Trophoblast cell (in vitro differentiated cells and primary cell): ENCODE measurements at regions not wholly inside any gene's neighbourhood (a gene's known extent, or its start where the extent isn't known, plus 50 kb on each side); places are given as distances from the start of the nearest gene placed in this dataset.

Experiments
- DNase-seq, 2 donors: peaks; one replicate each; pipeline ENCODE4 v3.0.0-alpha.2; 2016
- H2AFZ ChIP-seq: 2 replicates; pipeline ENCODE4 v1.6.1; 2013; ENCODE audit warnings: low read length, moderate library complexity, mild to moderate bottlenecking; ENCODE audit not compliant: insufficient read depth, poor library complexity
- H2AK5ac ChIP-seq: 2 replicates; pipeline ENCODE4 v1.6.1; 2013; ENCODE audit warnings: mild to moderate bottlenecking, low read length
- H2BK120ac ChIP-seq: 2 replicates; pipeline ENCODE4 v1.6.1; 2013; ENCODE audit warnings: low read length, mild to moderate bottlenecking, moderate library complexity; ENCODE audit not compliant: insufficient read depth, poor library complexity
- H2BK12ac ChIP-seq: 2 replicates; pipeline ENCODE4 v1.6.1; 2013; ENCODE audit warnings: mild to moderate bottlenecking, low read length, moderate library complexity
- H2BK5ac ChIP-seq: 2 replicates; pipeline ENCODE4 v1.6.1; 2013; ENCODE audit warnings: low read length, low read depth, moderate library complexity, mild to moderate bottlenecking; ENCODE audit not compliant: poor library complexity
- H3K14ac ChIP-seq: 2 replicates; pipeline ENCODE4 v1.6.1; 2013; ENCODE audit warnings: mild to moderate bottlenecking, low read length
- H3K18ac ChIP-seq: 2 replicates; pipeline ENCODE4 v1.6.1; 2013; ENCODE audit warnings: mild to moderate bottlenecking, low read length
- H3K23ac ChIP-seq: 2 replicates; pipeline ENCODE4 v1.6.1; 2013; ENCODE audit warnings: low read length
- H3K27ac ChIP-seq: 2 replicates; pipeline ENCODE4 v1.5.1; 2013; ENCODE audit warnings: low read depth, mild to moderate bottlenecking, inconsistent platforms, low read length, moderate library complexity
- H3K27me3 ChIP-seq: 2 replicates; pipeline ENCODE4 v1.6.1; 2013; ENCODE audit warnings: inconsistent platforms, mild to moderate bottlenecking, low read length, moderate library complexity; ENCODE audit not compliant: insufficient read depth
- H3K36me3 ChIP-seq, 2 experiments: 1 replicate in 1 of 2; 2 replicates in 1 of 2; pipeline ENCODE4 v1.6.1; 2013; ENCODE audit warnings: low read length in 2 of 2, mild to moderate bottlenecking in 2 of 2, moderate library complexity in 1 of 2; ENCODE audit not compliant: insufficient read depth in 2 of 2, control insufficient read depth in 1 of 2
- H3K4ac ChIP-seq: 2 replicates; pipeline ENCODE4 v1.6.1; 2013; ENCODE audit warnings: low read depth, mild to moderate bottlenecking, low read length, moderate library complexity
- H3K4me1 ChIP-seq, 2 experiments: 1 replicate in 1 of 2; 2 replicates in 1 of 2; pipeline ENCODE4 v1.6.1; 2013; ENCODE audit warnings: low read length in 2 of 2, mild to moderate bottlenecking in 2 of 2, moderate library complexity in 1 of 2; ENCODE audit not compliant: insufficient read depth in 2 of 2, control insufficient read depth in 1 of 2
- H3K4me2 ChIP-seq: 2 replicates; pipeline ENCODE4 v1.6.1; 2013; ENCODE audit warnings: inconsistent platforms, mild to moderate bottlenecking, low read length, moderate library complexity
- H3K4me3 ChIP-seq: 2 replicates; pipeline ENCODE4 v1.5.1; 2013; ENCODE audit warnings: mild to moderate bottlenecking, low read depth, low read length, inconsistent platforms
- H3K79me1 ChIP-seq: one replicate; pipeline ENCODE4 v1.6.1; 2013; ENCODE audit warnings: low read length
- H3K79me2 ChIP-seq: 2 replicates; pipeline ENCODE4 v1.6.1; 2013; ENCODE audit warnings: low read length, mild to moderate bottlenecking; ENCODE audit not compliant: control insufficient read depth, insufficient read depth, poor library complexity
- H3K9ac ChIP-seq: 2 replicates; pipeline ENCODE4 v1.6.1; 2013; ENCODE audit warnings: mild to moderate bottlenecking, low read length
- H3K9me3 ChIP-seq: 2 replicates; pipeline ENCODE4 v1.6.1; 2013; ENCODE audit warnings: low read depth, mild to moderate bottlenecking, control low read depth, inconsistent platforms, low read length; ENCODE audit not compliant: insufficient read depth
- H4K12ac ChIP-seq: 2 replicates; pipeline ENCODE4 v1.6.1; 2013; ENCODE audit warnings: low read depth, mild to moderate bottlenecking, low read length, moderate library complexity
- H4K8ac ChIP-seq: 2 replicates; pipeline ENCODE4 v1.6.1; 2013; ENCODE audit warnings: low read depth, mild to moderate bottlenecking, low read length, moderate library complexity
- H4K91ac ChIP-seq: one replicate; pipeline ENCODE4 v1.6.1; 2013; ENCODE audit warnings: low read depth, mild to moderate bottlenecking, low read length, moderate library complexity
- WGBS: extraction: QIAGEN DNeasy Blood & Tissue Kit; methylation state at CpG from one replicate; pipeline ENCODE4 v1.1.7; 2013; ENCODE audit warnings: missing lambda C conversion rate; ENCODE audit not compliant: insufficient read length, insufficient coverage; ENCODE audit errors: extremely low coverage; 5-methylcytosine and 5-hydroxymethylcytosine counted together

GRCh38 chr6:118725944-118726343, 74.6 kb upstream of the CEP85L start:
- Histone ChIP-seq H3K14ac (no peak overlapping the region), H2BK5ac (no peak overlapping the region), H2BK12ac (no peak overlapping the region), H3K27me3 (no peaks in the 10 kb centered on the region), H3K18ac (no peak overlapping the region), H4K91ac (no peak overlapping the region), H3K4me3 (no peak overlapping the region), H4K8ac (no peak overlapping the region), H3K23ac (no peak overlapping the region), H4K12ac (no peak overlapping the region), H3K79me1 (no peaks in the 10 kb centered on the region), H3K4ac (no peak overlapping the region), H3K27ac (no peak overlapping the region), H3K9me3 (no peaks in the 10 kb centered on the region), H2AFZ (no peak overlapping the region), H2AK5ac (no peak overlapping the region), H3K36me3 (no peaks in the 10 kb centered on the region), H3K4me1 (peaks cover 0 to 2% of the 10 kb centered on the region in 2 experiments), H3K9ac (no peak overlapping the region), H2BK120ac (no peak overlapping the region), H3K4me2 (no peak overlapping the region), H3K79me2 (no peaks in the 10 kb centered on the region)
- DNase-seq = peak; percentile 9 to 12
- no CpG with 5 or more reads among the region's 5 CpGs for WGBS

DNA sequence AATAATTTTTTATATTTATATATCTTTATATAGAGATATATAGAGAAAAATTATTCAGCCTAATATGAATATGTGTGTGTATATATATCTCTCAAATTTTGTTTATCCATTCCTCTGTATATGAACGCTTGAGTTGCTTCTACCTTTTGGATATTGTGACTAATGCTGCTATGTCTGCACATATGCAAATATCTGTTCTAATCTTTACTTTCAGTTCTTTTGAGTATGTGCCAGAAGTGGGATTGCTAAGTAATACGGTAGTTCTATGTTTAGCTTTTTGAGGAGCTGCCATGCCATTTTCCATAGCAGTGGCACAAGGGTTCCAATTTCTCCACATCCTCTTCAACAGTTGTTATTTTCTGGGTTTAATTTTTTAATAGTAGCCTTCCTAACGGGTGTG, 72.8 kb upstream of the CEP85L start:
- H3K4me2 ChIP-seq = no peak overlapping the region
- no peak overlapping the region for H4K91ac ChIP-seq
- H3K18ac ChIP-seq = no peak overlapping the region
- H3K79me1 ChIP-seq = no peaks in the 10 kb centered on the region
- no peaks in the 10 kb centered on the region for H3K9me3 ChIP-seq
- H2BK120ac ChIP-seq = no peak overlapping the region
- H3K27ac ChIP-seq = no peak overlapping the region
- no peak overlapping the region for H3K23ac ChIP-seq
- H2BK12ac ChIP-seq = no peak overlapping the region
- H3K9ac ChIP-seq = no peak overlapping the region
- H4K12ac ChIP-seq = no peak overlapping the region
- no peaks in the 10 kb centered on the region for H3K27me3 ChIP-seq
- DNase-seq = no peak
- H3K4ac ChIP-seq = no peak overlapping the region
- peaks cover 0 to 2% of the 10 kb centered on the region in 2 experiments for H3K4me1 ChIP-seq
- no peaks in the 10 kb centered on the region for H3K36me3 ChIP-seq
- H3K79me2 ChIP-seq = no peaks in the 10 kb centered on the region
- H2AK5ac ChIP-seq = no peak overlapping the region
- H3K14ac ChIP-seq = no peak overlapping the region
- no peak overlapping the region for H2BK5ac ChIP-seq
- WGBS = no CpG with 5 or more reads among the region's 3 CpGs
- H4K8ac ChIP-seq = no peak overlapping the region
- H2AFZ ChIP-seq = no peak overlapping the region
- H3K4me3 ChIP-seq = no peak overlapping the region

DNA sequence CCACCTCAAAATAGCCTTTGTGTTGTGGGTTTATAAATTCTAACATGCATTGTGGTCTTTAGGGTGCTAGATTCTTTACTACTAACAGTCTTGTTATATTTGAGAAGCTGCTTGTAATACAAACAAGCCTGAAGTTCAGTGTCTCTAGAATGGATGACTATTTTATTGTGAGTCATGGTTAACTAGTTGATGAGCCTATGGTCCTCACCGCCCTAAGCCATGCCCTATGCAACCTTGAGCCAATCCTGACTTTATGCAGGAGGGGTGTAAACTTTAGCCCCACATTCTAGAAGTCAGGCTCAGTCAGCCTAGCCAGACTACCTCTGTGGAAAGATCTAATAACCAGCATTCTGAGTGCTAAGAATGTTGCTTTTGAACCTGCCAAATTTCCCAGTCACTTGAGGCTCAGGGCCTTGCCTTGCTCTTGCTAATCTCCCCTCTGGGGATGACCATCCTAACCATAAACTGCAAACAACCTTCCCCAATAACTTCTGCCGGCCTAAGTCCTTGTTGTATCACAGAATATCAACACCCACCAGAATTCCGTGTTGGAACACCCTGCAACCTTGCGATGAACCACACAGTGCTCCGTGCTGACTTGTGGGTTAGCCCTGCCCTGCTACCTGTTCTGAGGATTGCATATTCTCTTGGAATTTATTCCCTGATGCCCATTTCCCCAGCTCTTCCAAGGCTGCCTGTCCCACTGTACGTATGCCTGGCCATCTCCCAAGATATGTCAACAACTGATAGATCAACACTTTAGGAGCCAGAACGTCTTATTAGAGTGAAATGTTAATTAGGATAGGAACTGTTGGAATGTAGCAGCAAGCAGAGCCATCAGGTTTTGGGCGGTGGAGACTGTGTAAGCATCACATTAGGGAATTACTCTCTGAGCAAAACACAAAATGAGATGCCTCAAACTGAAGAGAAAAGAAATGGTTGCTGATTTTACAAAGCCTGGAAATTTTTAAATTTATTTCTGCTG, 71.7 kb upstream of the CEP85L start:
- no peak for DNase-seq
- no peak overlapping the region for H3K23ac ChIP-seq
- H3K14ac ChIP-seq = no peak overlapping the region
- no peak overlapping the region for H3K18ac ChIP-seq
- no peak overlapping the region for H3K27ac ChIP-seq
- no peak overlapping the region for H4K8ac ChIP-seq
- H4K91ac ChIP-seq = no peak overlapping the region
- no peak overlapping the region for H2AK5ac ChIP-seq
- H3K9ac ChIP-seq = no peak overlapping the region
- H3K79me2 ChIP-seq = no peaks in the 10 kb centered on the region
- peaks cover 0 to 2% of the 10 kb centered on the region in 2 experiments for H3K4me1 ChIP-seq
- no peak overlapping the region for H2AFZ ChIP-seq
- no peaks in the 10 kb centered on the region for H3K36me3 ChIP-seq
- H3K27me3 ChIP-seq = no peaks in the 10 kb centered on the region
- no peak overlapping the region for H3K4me2 ChIP-seq
- H2BK12ac ChIP-seq = no peak overlapping the region
- no peak overlapping the region for H4K12ac ChIP-seq
- WGBS = no CpG with 5 or more reads among the region's 8 CpGs
- H3K4ac ChIP-seq = no peak overlapping the region
- H3K4me3 ChIP-seq = no peak overlapping the region
- no peaks in the 10 kb centered on the region for H3K9me3 ChIP-seq
- no peaks in the 10 kb centered on the region for H3K79me1 ChIP-seq
- no peak overlapping the region for H2BK5ac ChIP-seq
- H2BK120ac ChIP-seq = no peak overlapping the region

- DNase-seq = no peak
- no peak overlapping the region for H3K23ac ChIP-seq
- no peak overlapping the region for H2BK12ac ChIP-seq
- no peak overlapping the region for H2AK5ac ChIP-seq
- H3K18ac ChIP-seq = no peak overlapping the region
- no peaks in the 10 kb centered on the region for H3K36me3 ChIP-seq
- H4K91ac ChIP-seq = no peak overlapping the region
- H2BK120ac ChIP-seq = no peak overlapping the region
- H4K8ac ChIP-seq = no peak overlapping the region
- H3K4me1 ChIP-seq = peaks cover 0 to 2% of the 10 kb centered on the region in 2 experiments
- H3K4ac ChIP-seq = no peak overlapping the region
- H2BK5ac ChIP-seq = no peak overlapping the region
- no peak overlapping the region for H4K12ac ChIP-seq
- no peaks in the 10 kb centered on the region for H3K79me1 ChIP-seq
- no peak overlapping the region for H2AFZ ChIP-seq
- H3K4me2 ChIP-seq = no peak overlapping the region
- no peaks in the 10 kb centered on the region for H3K9me3 ChIP-seq
- no peak overlapping the region for H3K27ac ChIP-seq
- no peak overlapping the region for H3K14ac ChIP-seq
- no peak overlapping the region for H3K9ac ChIP-seq
- H3K27me3 ChIP-seq = no peaks in the 10 kb centered on the region
- H3K4me3 ChIP-seq = no peak overlapping the region
- no peaks in the 10 kb centered on the region for H3K79me2 ChIP-seq
Measured at GRCh38 chr6:118720125-118720473, 68.7 kb upstream of the CEP85L start.
